ENCODE measurements at regions not wholly inside any gene's neighbourhood (a gene's known extent, or its start where the extent isn't known, plus 50 kb on each side); places are given as distances from the start of the nearest gene placed in this dataset.

DNA sequence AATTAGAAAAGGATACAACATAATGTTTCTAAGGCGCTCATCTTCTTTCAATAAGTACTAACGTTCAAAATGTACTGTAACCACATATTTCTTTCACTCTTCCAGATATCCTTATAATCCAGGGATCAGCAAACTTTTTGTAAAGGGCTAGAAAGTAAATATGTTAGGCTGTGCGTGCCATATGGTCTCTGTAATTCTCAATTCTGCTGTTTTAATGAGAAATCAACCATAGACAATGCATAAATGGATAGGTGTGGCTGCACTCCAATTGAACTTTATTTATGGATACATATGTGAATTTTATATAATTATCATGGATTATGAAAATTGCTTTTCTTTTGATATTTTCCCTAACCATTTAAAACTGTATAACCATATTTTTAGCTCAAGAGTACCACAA, 459.4 kb downstream of the EPHA4 start:
- no peak for ATAC-seq
- intact Hi-C loops (cut with DNase I), result no loop called here
- no peaks in the 10 kb centered on the region for H3K36me3 ChIP-seq
- H3K9me3 ChIP-seq, result no peaks in the 10 kb centered on the region
- DNase-seq, result no peak
- TF ChIP-seq CTCF (IDR thresholded peaks at IDR 0.05), result no peak
- no peak overlapping the region for H3K4me3 ChIP-seq
- H3K27me3 ChIP-seq, result no peaks in the 10 kb centered on the region
- no peak overlapping the region for H3K27ac ChIP-seq
- no peaks in the 10 kb centered on the region for H3K4me1 ChIP-seq

- Histone ChIP-seq H3K4me1 (no peaks in the 10 kb centered on the region), H3K27ac (no peak overlapping the region), H3K4me3 (no peak overlapping the region), H3K27me3 (no peaks in the 10 kb centered on the region), H3K9me3 (no peaks in the 10 kb centered on the region), H3K36me3 (no peaks in the 10 kb centered on the region)
- ATAC-seq (no peak), DNase-seq (no peak)
- intact Hi-C loops (cut with DNase I), result no loop called here
- TF ChIP-seq CTCF (IDR thresholded peaks at IDR 0.05), result no peak
These were observed 456.2 kb downstream of the EPHA4 start for GRCh38 chr2:221115944-221116343.

GRCh38 chr2:221120643-221121042, 451.5 kb downstream of the EPHA4 start:
- no peaks in the 10 kb centered on the region for H3K36me3 ChIP-seq
- H3K27me3 ChIP-seq, result no peaks in the 10 kb centered on the region
- H3K9me3 ChIP-seq, result no peaks in the 10 kb centered on the region
- DNase-seq (no peak), ATAC-seq (no peak)
- no peak for TF ChIP-seq CTCF (IDR thresholded peaks at IDR 0.05)
- no peak overlapping the region for H3K27ac ChIP-seq
- no peaks in the 10 kb centered on the region for H3K4me1 ChIP-seq
- no peak overlapping the region for H3K4me3 ChIP-seq
- intact Hi-C loops (cut with DNase I), result no loop called here

GRCh38 chr2:221123396-221123795, 448.7 kb downstream of the EPHA4 start:
- H3K9me3 ChIP-seq, result no peaks in the 10 kb centered on the region
- no peaks in the 10 kb centered on the region for H3K4me1 ChIP-seq
- H3K36me3 ChIP-seq, result no peaks in the 10 kb centered on the region
- no peaks in the 10 kb centered on the region for H3K27me3 ChIP-seq
- no peak overlapping the region for H3K4me3 ChIP-seq
- TF ChIP-seq CTCF (IDR thresholded peaks at IDR 0.05), result no peak
- DNase-seq (no peak), ATAC-seq (no peak)
- no peak overlapping the region for H3K27ac ChIP-seq
- intact Hi-C loops (cut with DNase I), result no loop called here

- intact Hi-C loops (cut with DNase I), result no loop called here
- H3K4me1 ChIP-seq, result no peaks in the 10 kb centered on the region
- no peak for ATAC-seq
- no peak overlapping the region for H3K27ac ChIP-seq
- no peaks in the 10 kb centered on the region for H3K36me3 ChIP-seq
- H3K27me3 ChIP-seq, result no peaks in the 10 kb centered on the region
- DNase-seq, result no peak
- H3K9me3 ChIP-seq, result no peaks in the 10 kb centered on the region
- TF ChIP-seq CTCF (IDR thresholded peaks at IDR 0.05), result no peak
- H3K4me3 ChIP-seq, result no peak overlapping the region
These were observed 447.4 kb downstream of the EPHA4 start for GRCh38 chr2:221124532-221125240.

GRCh38 chr2:221125691-221126090, 446.4 kb downstream of the EPHA4 start:
- intact Hi-C loops (cut with DNase I), result no loop called here
- H3K9me3 ChIP-seq, result no peaks in the 10 kb centered on the region
- H3K27me3 ChIP-seq, result no peaks in the 10 kb centered on the region
- no peak for ATAC-seq
- no peaks in the 10 kb centered on the region for H3K36me3 ChIP-seq
- DNase-seq, result no peak
- H3K27ac ChIP-seq, result no peak overlapping the region
- no peak overlapping the region for H3K4me3 ChIP-seq
- no peaks in the 10 kb centered on the region for H3K4me1 ChIP-seq
- TF ChIP-seq CTCF (IDR thresholded peaks at IDR 0.05), result no peak

All from upper lobe of right lung (tissue), 1 donor.